CD14-positive monocyte (primary cell): ENCODE measurements at regions not wholly inside any gene's neighbourhood (a gene's known extent, or its start where the extent isn't known, plus 50 kb on each side); places are given as distances from the start of the nearest gene placed in this dataset.

Source experiments
- DNase-seq, 3 donors: peaks; one replicate each; pipeline ENCODE4 v3.0.0-alpha.2; 2011 to 2022
- H2AFZ ChIP-seq: 2 replicates; pipeline ENCODE4 v1.6.0; 2012; ENCODE audit warnings: mild to moderate bottlenecking, low read depth, low read length, inconsistent platforms; ENCODE audit not compliant: insufficient read depth, poor library complexity, severe bottlenecking
- H3K27ac ChIP-seq, 2 donors: 1 replicate in 1 of 2; 2 replicates in 1 of 2; pipeline ENCODE4 v1.5.1; 2012 to 2013; ENCODE audit warnings: low read length in 2 of 2, control low read depth in 1 of 2, inconsistent platforms in 1 of 2, low read depth in 1 of 2, mild to moderate bottlenecking in 1 of 2
- H3K27me3 ChIP-seq, 2 donors: one replicate each; pipeline versions ENCODE4 v1.6.0 to v1.6.1; 2011 to 2013; ENCODE audit warnings: low read length in 2 of 2; ENCODE audit not compliant: control insufficient read depth in 2 of 2, insufficient read depth in 2 of 2
- H3K36me3 ChIP-seq, 2 donors: replicated peaks in 1 of 2; 1 replicate in 1 of 2; 2 replicates in 1 of 2; pipeline versions ENCODE4 v1.5.1 to v1.6.1; 2012 to 2013; ENCODE audit warnings: low read length in 2 of 2, control low read depth in 1 of 2, inconsistent platforms in 1 of 2, mild to moderate bottlenecking in 1 of 2; ENCODE audit not compliant: insufficient read depth in 2 of 2, control insufficient read depth in 1 of 2
- H3K4me1 ChIP-seq, 2 donors: 1 replicate in 1 of 2; 2 replicates in 1 of 2; pipeline versions ENCODE4 v1.5.1 to v1.6.1; 2012 to 2013; ENCODE audit warnings: low read length in 2 of 2, control low read depth in 1 of 2, inconsistent platforms in 1 of 2, mild to moderate bottlenecking in 1 of 2, moderate library complexity in 1 of 2; ENCODE audit not compliant: insufficient read depth in 2 of 2, control insufficient read depth in 1 of 2
- H3K4me2 ChIP-seq: replicated peaks from 2 replicates; pipeline ENCODE3; 2012; ENCODE audit warnings: low read length, moderate library complexity, mild to moderate bottlenecking; ENCODE audit not compliant: poor library complexity, severe bottlenecking; ENCODE audit errors: extremely low read depth
- H3K4me3 ChIP-seq, 3 experiments: fragments of 200-600 bp in 1 of 3; sonication (generic) in 1 of 3; replicated peaks in 1 of 3; 1 replicate in 2 of 3; 2 replicates in 1 of 3; pipeline ENCODE4 v1.5.1; 2011 to 2013; ENCODE audit warnings: low read length in 3 of 3, mild to moderate bottlenecking in 3 of 3, control low read depth in 2 of 3, low read depth in 2 of 3, inconsistent platforms in 1 of 3, moderate library complexity in 1 of 3
- H3K79me2 ChIP-seq: 2 replicates; pipeline ENCODE4 v1.6.0; 2012; ENCODE audit warnings: mild to moderate bottlenecking, control low read depth, inconsistent platforms, low read length, moderate library complexity; ENCODE audit not compliant: insufficient read depth
- H3K9ac ChIP-seq: 2 replicates; pipeline ENCODE4 v1.6.0; 2017; ENCODE audit warnings: low read length, mild to moderate bottlenecking; ENCODE audit not compliant: insufficient read depth, poor library complexity, severe bottlenecking
- H3K9me3 ChIP-seq, 2 donors: replicated peaks in 1 of 2; 1 replicate in 1 of 2; 2 replicates in 1 of 2; pipeline versions ENCODE4 v1.5.1 to v1.6.1; 2012 to 2013; ENCODE audit warnings: low read length in 2 of 2, control low read depth in 1 of 2; ENCODE audit not compliant: control insufficient read depth in 1 of 2, insufficient read depth in 1 of 2
- H4K20me1 ChIP-seq: 2 replicates; pipeline ENCODE4 v1.6.0; 2012; ENCODE audit warnings: mild to moderate bottlenecking, low read length, control low read depth, moderate library complexity; ENCODE audit not compliant: insufficient read depth
- H3K27ac Mint-ChIP-seq, 7 donors: one replicate each; pipeline ENCODE4 v1.8.0; 2020; ENCODE audit warnings: mild to moderate bottlenecking in 7 of 7, mixed read lengths in 7 of 7, moderate library complexity in 6 of 7, inconsistent platforms in 2 of 7
- H3K27me3 Mint-ChIP-seq, 3 donors: one replicate each; pipeline ENCODE4 v1.8.0; 2021 to 2022; ENCODE audit warnings: low read depth in 3 of 3, mild to moderate bottlenecking in 3 of 3, mixed read lengths in 3 of 3, moderate library complexity in 3 of 3, inconsistent platforms in 1 of 3
- H3K36me3 Mint-ChIP-seq, 2 donors: one replicate each; pipeline ENCODE4 v1.8.0; 2020; ENCODE audit warnings: mixed read lengths in 2 of 2, inconsistent platforms in 1 of 2, mild to moderate bottlenecking in 1 of 2
- H3K4me1 Mint-ChIP-seq: one replicate; pipeline ENCODE4 v1.8.0; 2020; ENCODE audit warnings: mild to moderate bottlenecking, mixed read lengths
- H3K4me3 Mint-ChIP-seq, 2 donors: one replicate each; pipeline ENCODE4 v1.8.0; 2020; ENCODE audit warnings: mild to moderate bottlenecking in 2 of 2, mixed read lengths in 2 of 2, moderate library complexity in 1 of 2
- H3K9me3 Mint-ChIP-seq, 7 donors: one replicate each; pipeline ENCODE4 v1.8.0; 2020 to 2022; ENCODE audit warnings: mixed read lengths in 7 of 7, mild to moderate bottlenecking in 6 of 7, moderate library complexity in 6 of 7, inconsistent platforms in 2 of 7
- WGBS: methylation state at CpG from one replicate; pipeline ENCODE4 v1.1.5; 2013; ENCODE audit warnings: missing lambda C conversion rate; ENCODE audit not compliant: insufficient coverage; 5-methylcytosine and 5-hydroxymethylcytosine counted together
- intact Hi-C, 2 donors: fragments of 100-400 bp; cut with micrococcal nuclease; formaldehyde crosslinking; loops; one replicate each; pipeline versions ENCODE4 v1.15.0 to v1.15.1; 2023
- TF ChIP-seq, protein P1 (sequence below): fragments of 200-600 bp; IDR thresholded peaks from one replicate; pipeline ENCODE4 v1.8.0; 2022; ENCODE audit warnings: antibody characterized with exemption, mild to moderate bottlenecking

DNA sequence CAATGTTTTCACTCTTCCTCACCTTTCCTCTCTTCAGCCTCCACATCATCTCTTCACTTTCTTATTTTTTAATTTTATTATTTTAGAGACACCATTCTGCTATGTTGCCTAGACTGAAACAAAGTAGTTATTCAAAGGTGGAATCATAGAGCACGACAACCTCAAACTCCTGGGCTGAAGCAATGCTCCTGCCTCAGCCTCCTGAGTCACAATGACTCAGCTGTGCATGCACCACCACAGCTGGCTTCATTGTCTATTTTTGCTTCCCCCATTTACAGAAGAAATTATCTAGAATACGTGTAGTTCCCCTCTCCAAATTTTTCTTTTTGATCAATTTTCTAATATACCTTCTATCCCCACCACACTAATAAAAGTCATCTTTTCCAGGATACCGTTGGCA lies 911.5 kb upstream of the SOX11 start:
- Histone ChIP-seq H2AFZ (no peak overlapping the region), H3K9me3 (peaks cover 9 to 14% of the 10 kb centered on the region in 2 donors), H3K36me3 (no peaks in the 10 kb centered on the region), H4K20me1 (no peaks in the 10 kb centered on the region), H3K4me3 (no peak overlapping the region), H3K9ac (no peak overlapping the region), H3K4me2 (no peak overlapping the region), H3K27me3 (no peaks in the 10 kb centered on the region), H3K4me1 (no peaks in the 10 kb centered on the region), H3K27ac (no peak overlapping the region), H3K79me2 (no peaks in the 10 kb centered on the region)
- 100% methylated on average over 2 of the region's 3 CpGs for WGBS
- no peaks in the 10 kb centered on the region for H3K36me3 Mint-ChIP-seq
- no peak overlapping the region for H3K27ac Mint-ChIP-seq
- intact Hi-C loops = no loop called here
- H3K27me3 Mint-ChIP-seq = no peaks in the 10 kb centered on the region
- DNase-seq = no peak
- H3K4me1 Mint-ChIP-seq = no peaks in the 10 kb centered on the region
- TF ChIP-seq, protein P1, sequence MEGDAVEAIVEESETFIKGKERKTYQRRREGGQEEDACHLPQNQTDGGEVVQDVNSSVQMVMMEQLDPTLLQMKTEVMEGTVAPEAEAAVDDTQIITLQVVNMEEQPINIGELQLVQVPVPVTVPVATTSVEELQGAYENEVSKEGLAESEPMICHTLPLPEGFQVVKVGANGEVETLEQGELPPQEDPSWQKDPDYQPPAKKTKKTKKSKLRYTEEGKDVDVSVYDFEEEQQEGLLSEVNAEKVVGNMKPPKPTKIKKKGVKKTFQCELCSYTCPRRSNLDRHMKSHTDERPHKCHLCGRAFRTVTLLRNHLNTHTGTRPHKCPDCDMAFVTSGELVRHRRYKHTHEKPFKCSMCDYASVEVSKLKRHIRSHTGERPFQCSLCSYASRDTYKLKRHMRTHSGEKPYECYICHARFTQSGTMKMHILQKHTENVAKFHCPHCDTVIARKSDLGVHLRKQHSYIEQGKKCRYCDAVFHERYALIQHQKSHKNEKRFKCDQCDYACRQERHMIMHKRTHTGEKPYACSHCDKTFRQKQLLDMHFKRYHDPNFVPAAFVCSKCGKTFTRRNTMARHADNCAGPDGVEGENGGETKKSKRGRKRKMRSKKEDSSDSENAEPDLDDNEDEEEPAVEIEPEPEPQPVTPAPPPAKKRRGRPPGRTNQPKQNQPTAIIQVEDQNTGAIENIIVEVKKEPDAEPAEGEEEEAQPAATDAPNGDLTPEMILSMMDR = no peak
- H3K9me3 Mint-ChIP-seq = peaks cover 3 to 14% (median 11%) of the 10 kb centered on the region in 7 donors
- H3K4me3 Mint-ChIP-seq = no peak overlapping the region

DNA sequence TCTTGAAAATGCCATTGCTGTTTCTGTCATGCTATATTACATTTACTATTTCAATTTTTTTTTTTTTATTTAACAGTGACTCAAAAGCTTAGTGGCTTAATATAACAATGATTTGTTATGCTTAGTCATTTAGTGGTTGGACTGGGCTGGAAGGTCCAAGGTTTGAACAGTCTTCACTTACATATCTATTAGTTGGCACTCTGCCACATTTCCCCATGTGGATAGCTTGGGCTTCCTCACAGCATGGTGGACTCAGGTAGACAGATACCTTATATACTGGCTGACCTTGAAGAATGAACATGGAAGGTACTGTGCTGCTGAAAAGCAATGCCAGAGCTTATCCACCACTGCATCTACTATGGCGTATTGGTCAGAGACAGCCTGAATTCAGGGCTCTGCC lies 909.5 kb upstream of the SOX11 start:
- Histone ChIP-seq H3K27me3 (no peaks in the 10 kb centered on the region), H4K20me1 (no peaks in the 10 kb centered on the region), H3K4me2 (no peak overlapping the region), H2AFZ (no peak overlapping the region), H3K36me3 (no peaks in the 10 kb centered on the region), H3K9me3 (peaks cover 9 to 16% of the 10 kb centered on the region in 2 donors), H3K79me2 (no peaks in the 10 kb centered on the region), H3K4me3 (no peak overlapping the region), H3K9ac (no peak overlapping the region), H3K27ac (no peak overlapping the region), H3K4me1 (no peaks in the 10 kb centered on the region)
- Mint-ChIP-seq H3K27ac (no peak overlapping the region), H3K36me3 (no peaks in the 10 kb centered on the region), H3K9me3 (peaks cover 3 to 25% (median 11%) of the 10 kb centered on the region in 7 donors), H3K4me1 (no peaks in the 10 kb centered on the region), H3K27me3 (no peaks in the 10 kb centered on the region), H3K4me3 (no peak overlapping the region)
- intact Hi-C loops = no loop called here
- TF ChIP-seq, protein P1 = no peak
- no peak for DNase-seq
- WGBS = no CpG with 5 or more reads among the region's 1 CpG
